ENCODE measurements at regions not wholly inside any gene's neighbourhood (a gene's known extent, or its start where the extent isn't known, plus 50 kb on each side); places are given as distances from the start of the nearest gene placed in this dataset.
"Not testable (repeated sequence)": the region's sequence is repeated elsewhere in the genome, so short reads cannot be mapped to it uniquely, and the experiment has no call there.

DNA sequence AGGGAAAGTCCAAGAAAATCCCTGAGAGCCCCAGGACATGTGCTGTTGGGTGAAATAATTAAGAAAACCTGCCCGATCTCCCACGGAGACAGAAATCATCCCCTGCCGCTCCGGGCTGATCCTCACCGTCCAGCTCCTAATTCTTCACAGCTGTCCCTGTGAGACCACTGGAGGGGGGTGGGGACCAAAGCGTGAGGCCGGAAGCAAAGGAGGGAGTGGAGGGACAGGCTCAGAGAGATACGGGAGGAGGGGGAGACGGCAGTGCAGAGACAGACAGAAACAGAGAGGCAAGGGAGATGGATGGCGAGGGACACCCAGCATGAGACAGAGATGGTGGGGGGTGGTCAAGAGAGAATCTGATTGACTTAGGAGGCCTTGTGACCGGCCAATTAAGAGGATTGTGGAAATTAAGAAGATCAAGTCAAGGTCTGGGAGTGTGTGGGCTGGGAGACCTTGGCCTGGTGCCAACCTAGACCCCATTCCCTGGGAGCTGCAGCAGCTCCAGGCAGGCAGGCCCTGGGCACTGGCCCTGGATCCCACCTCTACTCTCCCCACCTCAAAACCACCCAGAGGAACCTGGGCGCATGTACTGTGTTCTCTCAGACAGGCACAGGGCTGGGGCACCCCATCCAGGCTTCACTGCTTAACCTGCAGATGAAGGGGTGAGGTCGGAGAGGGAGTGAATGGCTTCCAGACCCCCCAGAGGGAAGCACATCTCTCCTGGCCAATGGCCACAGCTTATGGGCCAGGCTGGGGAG is 113.2 kb upstream of the ALDH1A3 start:
- no peak for DNase-seq (ENCODE audit: low read depth in 2 of 3, low spot score in 2 of 3)

DNA sequence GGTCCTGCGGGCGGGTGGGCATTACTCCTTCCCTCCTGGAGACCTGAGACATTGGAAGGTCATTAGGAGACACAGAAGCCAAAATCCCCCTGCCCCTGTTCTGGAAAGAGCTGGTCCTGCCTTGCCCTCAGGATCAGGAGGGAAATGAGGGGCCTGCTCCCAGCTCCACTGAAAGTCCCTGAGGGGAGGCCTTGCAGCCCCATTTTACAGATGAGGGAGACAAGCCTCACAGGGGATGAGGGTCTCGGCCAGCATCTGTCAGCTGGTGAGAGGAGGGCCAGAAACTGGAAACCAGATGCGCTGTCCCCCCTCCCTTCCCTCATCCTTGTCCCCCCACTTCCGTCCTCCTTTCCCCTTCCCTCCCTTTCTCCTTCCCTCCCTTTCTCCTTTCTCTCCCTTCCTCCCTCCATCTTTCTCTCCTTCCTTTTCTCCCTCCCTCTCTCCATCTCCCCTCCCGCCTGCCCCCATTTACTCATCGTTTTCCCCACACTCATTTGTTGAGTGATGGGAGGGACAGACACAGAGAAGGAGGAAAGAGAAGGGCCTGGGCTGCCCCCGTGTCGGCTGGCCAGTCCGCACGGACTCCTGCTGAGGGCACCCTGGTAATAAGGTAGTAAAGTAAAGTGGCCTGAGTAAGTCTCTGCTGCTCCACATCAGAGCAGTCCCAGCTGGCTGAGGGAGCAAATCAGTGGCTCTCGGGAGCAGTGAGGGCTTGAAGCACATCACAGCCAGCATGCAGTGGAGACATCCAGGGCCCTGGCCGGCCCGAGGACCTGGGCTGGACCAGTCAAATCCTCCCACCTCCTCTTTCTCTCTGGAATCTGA is 112.4 kb upstream of the ALDH1A3 start:
- DNase-seq (ENCODE audit: low read depth in 2 of 3, low spot score in 2 of 3) = no peak

DNA sequence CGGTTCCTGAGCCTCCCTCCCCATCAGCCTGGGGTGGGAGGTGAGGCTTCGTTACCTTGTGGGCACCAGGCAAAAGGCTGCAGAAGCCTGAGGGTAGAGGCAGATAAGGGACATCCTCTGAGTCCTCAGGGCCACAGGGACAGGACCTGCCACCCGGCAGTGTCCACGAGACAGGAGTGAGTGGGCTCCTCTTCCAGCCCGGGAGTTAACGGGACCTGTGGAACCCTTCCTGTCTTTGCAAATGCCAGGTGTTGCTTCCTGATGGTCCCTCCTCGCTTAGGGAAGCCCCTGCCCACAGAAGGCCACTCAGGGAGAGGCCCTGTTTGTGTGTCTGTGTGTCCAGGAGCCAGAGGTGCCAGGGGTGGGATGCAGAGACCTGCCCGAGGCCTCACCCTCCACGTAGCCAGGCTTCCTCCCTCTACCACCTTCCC is 111.1 kb upstream of the ALDH1A3 start:
- DNase-seq (ENCODE audit: low read depth in 2 of 3, low spot score in 2 of 3) = no peak

DNA sequence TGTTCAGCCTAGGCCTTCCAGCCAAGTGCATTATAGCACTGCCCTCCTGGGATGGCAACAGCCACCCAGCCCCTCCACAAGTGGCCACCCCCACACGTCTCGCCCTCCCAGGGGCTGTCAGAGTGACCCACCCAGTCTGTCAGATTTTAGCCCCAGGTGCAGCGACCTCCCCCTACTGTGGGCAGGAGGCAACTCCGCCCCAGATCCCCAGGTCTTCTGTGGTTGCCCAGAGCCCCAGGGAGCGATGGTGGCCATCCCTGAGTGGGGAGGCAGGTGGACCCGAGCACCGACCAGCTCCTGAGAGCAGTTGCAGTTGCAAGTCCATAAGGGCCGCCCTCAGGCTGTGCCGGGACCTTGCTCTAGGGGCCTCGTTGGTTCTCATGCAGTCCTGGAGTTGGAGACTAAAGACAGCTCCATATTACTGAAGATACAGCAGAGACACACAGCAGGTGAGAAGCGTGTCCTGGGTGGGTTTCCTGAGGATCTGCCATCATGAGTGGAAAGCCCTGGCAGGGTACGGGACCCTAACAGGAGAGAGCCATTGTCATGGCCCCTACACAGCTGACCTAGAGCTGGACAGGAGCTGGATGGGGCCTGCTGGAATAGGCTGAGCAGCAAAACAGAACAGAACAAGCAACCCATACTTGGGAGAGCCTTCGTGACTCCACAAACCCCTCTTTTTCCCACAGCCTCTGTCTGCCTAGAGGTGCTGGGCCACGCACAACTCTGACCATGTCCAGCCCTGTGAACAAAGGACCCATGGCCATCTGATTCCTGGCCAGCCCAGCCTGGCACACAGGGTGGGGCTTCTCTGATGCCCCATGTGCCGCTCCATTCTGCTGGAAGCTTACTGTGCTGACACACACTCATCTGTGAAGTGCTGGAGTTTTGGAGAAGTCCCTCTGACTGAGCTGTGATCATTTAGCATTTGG is 110.3 kb upstream of the ALDH1A3 start:
- no peak for DNase-seq (ENCODE audit: low read depth in 2 of 3, low spot score in 2 of 3)

DNA sequence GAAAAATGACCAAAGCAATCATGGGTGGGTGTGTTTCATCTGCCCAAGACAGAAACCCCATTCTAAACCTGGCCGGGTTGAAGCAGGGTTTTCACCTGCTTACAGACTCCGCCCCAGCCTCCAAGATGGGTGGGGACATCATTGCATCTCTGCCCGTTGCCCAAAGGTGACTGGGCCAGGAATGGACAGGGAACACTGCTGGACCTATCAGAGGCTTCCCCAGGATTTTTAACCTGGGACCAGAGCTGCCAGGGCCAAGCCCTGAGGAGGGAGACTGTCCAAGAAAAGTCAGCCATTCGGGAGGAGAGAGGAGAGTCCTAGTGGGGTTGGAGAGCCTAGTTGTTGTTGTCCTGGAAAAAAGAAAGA is 109.7 kb upstream of the ALDH1A3 start:
- no peak for DNase-seq (ENCODE audit: low read depth in 2 of 3, low spot score in 2 of 3)

DNA sequence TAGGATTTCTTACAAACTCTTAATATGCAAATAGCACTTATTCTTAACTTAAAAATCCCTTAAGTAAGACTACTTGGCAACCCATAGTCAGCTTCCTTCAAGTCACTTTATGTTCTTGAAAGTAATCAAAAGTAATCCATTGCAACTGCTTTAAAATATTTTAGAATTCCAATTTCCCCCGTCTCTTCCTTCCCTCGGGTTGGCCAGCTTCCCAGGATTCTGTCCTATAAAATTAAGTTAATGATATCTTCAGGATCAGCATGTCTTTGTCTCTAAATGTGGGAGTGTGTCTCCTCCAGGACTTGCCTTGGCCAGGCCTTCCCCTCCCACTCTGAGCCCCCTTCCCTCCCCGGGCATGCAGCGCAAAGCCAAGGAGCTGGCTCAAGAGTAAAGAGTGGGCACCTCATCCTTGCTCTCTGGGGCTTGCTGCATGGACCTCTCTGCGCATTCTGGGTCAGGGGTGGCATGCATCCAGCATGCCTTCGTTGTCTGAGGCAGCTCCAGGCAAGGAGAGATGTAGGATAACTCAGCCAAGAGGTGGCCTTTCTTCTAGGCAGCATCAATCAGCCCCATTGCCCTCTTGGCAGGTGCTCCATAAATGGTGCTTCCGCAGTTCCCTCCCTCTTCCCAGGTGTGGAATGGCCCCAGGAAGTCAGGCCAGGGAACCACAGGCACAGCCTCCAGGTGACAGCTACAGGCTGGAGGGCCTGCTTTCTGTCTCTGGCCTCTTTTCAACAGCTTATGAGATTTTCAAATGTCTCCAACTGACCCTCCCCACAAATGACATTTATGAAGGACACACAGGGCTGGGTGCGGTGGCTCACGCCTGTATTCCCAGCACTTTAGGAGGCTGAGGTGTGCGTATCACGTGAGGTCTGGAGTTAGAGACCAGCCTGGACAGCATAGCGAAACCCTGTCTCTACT is 108.7 kb upstream of the ALDH1A3 start:
- DNase-seq (ENCODE audit: low read depth in 2 of 3, low spot score in 2 of 3) = no peak

DNA sequence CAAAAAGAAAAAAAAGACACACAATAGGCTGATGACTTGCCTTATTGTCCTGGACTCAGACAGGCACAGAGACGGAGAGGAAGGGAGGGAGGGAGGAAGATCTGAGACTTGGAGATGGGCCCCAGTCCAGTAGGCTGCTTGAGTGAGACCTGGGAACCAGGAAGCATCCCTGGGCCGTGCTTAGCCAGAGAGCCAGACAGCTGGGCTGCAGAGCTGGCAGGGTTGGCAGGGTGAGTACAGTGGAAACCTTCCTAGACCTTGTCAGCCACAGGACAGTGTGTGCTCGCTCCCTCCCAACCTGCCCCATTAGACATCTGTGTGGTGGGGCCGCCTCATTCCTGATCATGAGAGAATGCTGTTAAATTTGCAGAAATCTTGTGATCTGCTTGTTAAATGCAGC is 107.9 kb upstream of the ALDH1A3 start:
- no peak for DNase-seq (ENCODE audit: low read depth in 2 of 3, low spot score in 2 of 3)

DNA sequence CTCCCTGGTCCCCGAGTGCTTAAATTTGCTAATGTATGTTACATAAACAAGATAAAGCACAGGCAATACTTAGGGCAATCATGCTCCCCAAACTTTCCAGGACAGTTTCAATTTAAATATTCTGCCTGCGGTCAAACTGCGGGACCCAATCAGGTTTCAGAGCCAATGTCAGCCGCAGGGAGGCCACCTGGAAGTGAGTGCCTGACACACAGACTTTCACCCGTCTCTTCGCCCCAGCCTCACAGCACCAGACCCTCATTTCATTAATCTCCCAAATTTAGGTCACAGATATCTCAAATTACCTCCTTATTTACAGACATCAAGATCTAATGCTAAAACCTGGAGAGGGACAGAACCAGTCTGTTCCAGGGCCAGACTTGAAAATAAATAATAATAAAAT is 107.2 kb upstream of the ALDH1A3 start:
- DNase-seq (ENCODE audit: low read depth in 2 of 3, low spot score in 2 of 3) = no peak

DNA sequence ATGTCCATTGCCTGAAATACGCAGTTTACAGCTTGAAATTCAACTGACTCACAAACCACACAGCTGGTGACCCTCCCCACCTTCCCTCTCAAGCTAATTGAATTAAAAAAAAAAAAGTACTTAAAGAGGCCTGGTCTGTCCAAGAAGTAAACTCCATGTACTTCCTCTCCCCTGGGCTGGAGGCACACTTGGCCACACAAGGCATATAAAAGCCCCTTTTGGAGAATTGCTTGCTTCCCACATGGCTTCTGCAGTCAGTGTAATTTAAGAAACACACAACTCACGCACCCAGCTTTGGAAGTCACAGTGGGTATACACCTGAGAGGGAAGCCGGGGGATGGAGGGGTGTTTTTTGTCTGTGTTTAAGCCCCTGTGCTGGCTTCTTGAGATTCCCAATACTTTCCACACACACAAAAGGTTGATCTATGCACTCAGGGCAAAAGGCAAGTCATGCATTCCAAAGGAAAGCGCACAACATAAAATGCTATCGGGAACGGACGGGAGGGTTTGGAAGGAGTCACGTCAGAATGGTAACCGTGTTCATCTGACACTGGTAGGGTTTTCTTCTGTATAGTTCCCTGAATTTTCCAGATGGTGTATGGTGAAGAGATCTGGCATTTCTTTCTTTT is 106.6 kb upstream of the ALDH1A3 start:
- no peak for DNase-seq (ENCODE audit: low read depth in 2 of 3, low spot score in 2 of 3)

DNA sequence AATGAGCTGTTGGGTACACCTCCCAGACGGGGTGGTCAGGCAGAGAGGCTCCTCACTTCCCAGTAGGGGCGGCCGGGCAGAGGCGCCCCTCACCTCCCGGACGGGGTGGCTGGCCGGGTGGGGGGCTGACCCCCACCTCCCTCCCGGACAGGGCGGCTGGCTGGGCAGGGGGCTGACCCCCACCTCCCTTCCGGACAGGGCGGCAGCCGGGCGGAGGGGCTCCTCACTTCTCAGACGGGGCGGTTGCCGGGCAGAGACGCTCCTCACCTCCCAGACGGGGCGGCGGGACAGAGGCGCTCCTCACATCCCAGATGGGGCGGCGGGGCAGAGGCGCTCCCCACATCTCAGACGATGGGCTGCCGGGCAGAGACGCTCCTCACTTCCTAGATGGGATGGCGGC is 105.6 kb upstream of the ALDH1A3 start:
- not testable (repeated sequence) for DNase-seq (ENCODE audit: low read depth in 2 of 3, low spot score in 2 of 3)

DNA sequence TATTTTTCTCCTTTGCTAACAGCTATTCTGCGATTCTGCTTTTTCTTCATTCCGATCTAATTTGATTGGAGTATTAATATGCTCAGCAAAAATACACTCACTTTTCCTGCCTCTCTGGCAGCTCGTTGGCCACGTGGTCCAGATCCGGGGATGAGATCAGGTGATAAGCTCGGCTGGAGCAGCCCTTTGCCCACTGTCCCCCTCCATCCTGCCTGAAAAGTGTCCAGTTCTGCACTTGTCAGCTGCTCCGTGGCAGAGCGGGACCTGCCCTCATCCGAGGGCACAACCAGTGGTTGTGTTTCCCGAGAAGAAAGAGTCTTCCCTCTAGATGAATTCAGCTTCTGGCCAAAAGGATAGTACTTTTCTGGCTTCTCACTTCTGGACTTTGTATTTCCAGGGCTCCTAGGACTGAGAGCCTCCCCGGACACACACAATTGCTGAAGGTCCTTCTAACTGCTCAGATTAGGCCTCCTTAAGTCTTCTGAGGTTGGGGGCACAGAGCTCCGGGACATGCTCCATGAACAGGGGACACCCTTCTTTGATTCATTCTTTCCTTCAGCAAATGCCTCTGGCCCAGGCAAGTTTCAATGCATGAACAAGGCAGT is 103.9 kb upstream of the ALDH1A3 start:
- DNase-seq (ENCODE audit: low read depth in 2 of 3, low spot score in 2 of 3) = no peak

DNA sequence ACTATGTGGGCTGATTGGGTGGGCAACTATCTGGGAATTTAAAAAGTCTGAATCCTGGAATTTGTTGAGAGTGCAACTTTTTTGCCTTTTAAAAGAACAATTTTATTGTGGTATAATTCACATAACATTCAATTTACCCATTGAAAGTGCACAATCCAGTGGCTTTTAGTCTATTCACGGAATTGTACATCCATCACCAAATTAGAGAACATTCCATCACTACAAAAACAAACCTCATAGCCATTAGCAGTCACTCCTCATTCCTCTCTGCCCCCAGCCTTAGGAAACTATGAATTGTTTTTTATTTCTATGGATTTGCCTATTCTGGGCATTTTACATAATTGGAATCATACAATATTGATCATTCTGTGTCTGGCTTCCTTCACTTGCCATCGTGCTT is 101.8 kb upstream of the ALDH1A3 start:
- no peak for DNase-seq (ENCODE audit: low read depth in 2 of 3, low spot score in 2 of 3)

DNA sequence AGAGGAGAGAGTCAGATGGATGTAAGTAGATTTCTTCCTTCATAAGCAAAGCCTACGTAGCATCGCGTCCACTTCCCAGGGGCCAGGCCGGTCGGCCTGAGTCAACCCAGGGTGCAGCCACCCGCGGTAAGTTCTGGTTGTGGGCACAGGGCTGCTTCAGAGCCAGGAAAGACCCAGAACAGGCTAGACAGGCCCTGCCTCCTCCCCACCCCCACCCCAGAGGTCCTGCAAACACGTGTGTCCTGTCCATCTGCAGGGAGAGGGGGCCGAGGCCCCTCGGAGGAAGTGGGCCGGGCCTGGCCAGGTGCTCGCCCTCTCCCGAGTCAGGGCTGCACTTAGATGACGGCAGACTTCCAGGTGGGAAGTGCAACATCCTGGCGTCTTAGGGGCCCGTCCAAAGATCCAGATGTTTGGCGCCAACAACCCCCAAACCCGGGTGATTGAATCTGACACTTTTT is 100.8 kb upstream of the ALDH1A3 start:
- DNase-seq (ENCODE audit: low read depth in 2 of 3, low spot score in 2 of 3) = no peak

DNA sequence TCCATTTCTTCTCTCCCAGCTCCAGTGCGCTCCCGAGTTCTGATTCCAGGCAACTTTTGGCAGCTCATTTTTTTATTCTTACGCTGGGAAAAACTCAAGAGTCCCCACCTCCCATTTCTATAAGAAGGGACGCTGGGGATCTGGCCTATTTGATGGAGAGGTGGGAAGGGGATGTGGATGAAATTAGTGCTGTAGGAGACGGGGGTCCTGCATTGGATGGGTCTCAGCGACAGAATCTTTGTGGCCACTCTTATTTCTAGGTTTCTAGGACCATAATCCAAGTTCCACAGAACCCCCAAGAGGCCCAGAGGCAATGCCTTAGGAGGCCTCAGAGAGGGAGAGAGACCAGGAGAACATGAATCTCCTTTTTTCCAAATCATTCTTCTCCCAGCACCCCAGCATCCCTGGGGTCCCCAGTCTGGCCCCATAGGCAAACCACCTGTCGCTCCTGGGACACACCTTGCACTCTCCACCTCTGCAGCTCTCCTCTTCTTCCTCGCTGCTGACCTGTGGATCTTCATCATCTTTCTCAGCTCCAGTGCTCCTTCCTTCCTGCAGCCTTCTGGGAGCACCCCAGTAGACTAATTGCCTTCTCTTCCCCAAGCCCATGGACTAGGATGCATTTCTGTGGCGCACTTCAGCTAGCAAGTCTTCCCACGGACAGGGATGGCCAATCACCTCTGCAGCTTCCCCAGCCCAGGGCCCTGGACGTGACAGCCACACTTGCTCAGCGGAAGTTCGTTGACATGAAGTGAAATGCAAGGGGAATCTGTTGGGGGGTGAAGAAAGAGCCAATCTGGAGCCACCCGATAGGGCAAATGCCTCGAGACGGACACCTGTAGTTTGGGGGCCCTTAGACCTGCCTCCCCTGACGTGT is 100.1 kb upstream of the ALDH1A3 start:
- no peak for DNase-seq (ENCODE audit: low read depth in 2 of 3, low spot score in 2 of 3)

DNA sequence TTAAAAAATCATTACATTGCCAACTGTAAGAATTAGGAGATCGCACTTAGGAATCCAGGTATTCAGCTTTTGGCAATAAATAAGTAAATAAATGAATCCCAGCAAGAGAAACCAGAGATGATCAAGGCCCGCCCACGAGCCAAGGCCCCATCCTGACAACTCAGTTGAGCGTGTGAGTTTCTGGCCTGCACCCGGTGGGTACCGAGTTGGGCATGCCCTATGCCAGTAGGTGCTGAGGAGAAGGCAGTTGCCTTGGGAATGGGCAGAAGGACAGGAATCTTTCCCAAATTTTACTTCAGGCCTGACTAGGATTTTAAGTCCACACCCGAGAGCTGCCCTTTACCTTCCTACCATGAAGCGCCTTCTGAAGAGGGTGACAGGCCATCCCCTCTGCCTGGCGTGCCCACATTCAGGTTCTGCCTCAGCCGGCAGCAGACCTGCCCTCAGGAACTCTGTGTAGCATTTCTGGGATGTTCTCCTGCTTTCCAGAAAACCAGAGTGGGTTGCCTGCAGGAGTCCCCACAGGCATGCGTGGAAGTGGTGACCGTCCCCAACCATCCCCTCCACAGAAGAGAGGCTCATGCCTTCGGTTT is 99.3 kb upstream of the ALDH1A3 start:
- no peak for DNase-seq (ENCODE audit: low read depth in 2 of 3, low spot score in 2 of 3)

DNA sequence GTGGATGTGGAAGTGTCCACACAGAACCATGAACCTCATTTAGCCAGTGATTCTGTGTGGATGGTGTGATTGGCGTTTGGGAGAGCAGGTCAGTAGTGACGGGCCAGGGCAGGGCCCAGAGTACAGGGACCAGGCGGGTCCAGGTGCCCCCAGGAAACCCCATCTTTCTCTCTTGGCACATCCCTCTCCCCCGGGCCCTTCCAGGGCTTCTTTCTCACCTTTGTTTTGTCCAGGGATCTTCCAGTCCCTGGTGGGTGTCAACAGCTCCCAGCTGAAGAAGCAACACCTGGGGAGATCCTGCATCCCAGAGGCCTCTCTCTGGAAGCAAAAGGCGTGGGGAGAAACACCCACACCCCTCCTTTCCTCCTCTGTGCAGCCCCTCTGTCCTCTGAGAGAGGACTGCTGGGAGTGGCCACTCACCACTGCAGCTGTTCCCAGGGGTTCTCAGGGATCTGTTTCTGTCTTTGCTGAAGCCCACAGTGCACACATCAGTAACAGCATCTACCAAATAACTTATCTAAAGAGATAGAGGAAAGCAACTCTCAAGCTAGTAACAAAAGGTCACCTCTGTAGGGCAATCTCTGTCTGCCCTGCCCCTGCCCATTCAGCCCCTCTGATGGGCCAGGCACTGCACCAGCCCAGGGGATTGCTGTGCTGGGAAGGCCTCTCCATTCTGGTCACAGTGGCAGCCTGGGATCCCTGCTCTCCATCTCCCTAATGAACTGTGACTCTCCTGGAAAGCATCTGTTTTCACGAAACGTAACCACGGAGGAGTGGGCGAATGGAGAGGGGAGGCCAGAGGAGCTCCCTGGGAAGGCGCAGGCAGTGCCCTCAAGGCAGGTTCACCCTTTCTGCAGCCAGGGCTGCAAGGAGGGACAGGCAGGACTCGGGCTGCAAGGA is 98.3 kb upstream of the ALDH1A3 start:
- DNase-seq (ENCODE audit: low read depth in 2 of 3, low spot score in 2 of 3) = no peak

DNA sequence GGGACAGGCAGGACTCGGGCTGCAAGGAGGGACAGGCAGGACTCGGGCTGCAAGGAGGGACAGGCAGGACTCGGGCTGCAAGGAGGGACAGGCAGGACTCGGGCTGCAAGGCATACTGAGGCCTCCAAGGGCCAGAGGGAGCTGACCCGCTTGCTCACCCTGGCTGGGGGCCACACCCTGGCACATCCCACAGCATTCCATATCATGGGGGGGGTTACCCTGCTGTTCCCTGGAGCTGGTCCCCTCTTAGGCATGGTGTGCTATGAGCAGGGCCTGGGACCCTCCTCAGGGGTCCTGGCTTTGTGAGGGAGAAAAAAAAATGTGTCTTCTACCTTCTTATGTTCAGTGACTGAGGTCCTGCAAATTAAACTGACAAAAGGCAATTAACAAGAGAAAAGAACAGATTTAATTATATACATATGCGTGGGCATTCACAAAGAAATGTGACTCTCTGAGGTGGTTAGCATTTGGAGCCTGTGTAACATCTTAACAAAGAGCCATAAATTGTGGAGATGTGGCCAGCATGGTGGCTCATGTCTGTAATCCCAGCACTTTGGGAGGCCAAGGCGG is 97.6 kb upstream of the ALDH1A3 start:
- no peak for DNase-seq (ENCODE audit: low read depth in 2 of 3, low spot score in 2 of 3)
